HL-60 (cell line): ENCODE measurements at regions not wholly inside any gene's neighbourhood (a gene's known extent, or its start where the extent isn't known, plus 50 kb on each side); places are given as distances from the start of the nearest gene placed in this dataset.

Source experiments
- CTCF ChIP-seq: IDR thresholded peaks from one replicate; pipeline ENCODE4 v1.5.1; 2011; ENCODE audit warnings: low read length, control low read depth, inconsistent platforms; ENCODE audit not compliant: insufficient read depth
- REST ChIP-seq: IDR thresholded peaks from 2 replicates; pipeline ENCODE4 v1.6.1; 2012; ENCODE audit warnings: low read depth; ENCODE audit not compliant: insufficient replicate concordance
- SPI1 ChIP-seq: IDR thresholded peaks from 2 replicates; pipeline ENCODE4 v1.6.1; 2012; ENCODE audit warnings: low read depth, mild to moderate bottlenecking, borderline replicate concordance

GRCh38 chr17:34423978-34424813, 61.2 kb upstream of the CCL1 start:
- TF ChIP-seq CTCF, result no peak
- no peak for TF ChIP-seq SPI1
- TF ChIP-seq REST, result no peak
